Amniotic stem cell (primary cell): ENCODE measurements at regions not wholly inside any gene's neighbourhood (a gene's known extent, or its start where the extent isn't known, plus 50 kb on each side); places are given as distances from the start of the nearest gene placed in this dataset.
"Not testable (repeated sequence)": the region's sequence is repeated elsewhere in the genome, so short reads cannot be mapped to it uniquely, and the experiment has no call there.

Experiments
- DNase-seq: peaks from one replicate; lab custom pipeline; 2025; lab: John Stamatoyannopoulos, UW

DNA sequence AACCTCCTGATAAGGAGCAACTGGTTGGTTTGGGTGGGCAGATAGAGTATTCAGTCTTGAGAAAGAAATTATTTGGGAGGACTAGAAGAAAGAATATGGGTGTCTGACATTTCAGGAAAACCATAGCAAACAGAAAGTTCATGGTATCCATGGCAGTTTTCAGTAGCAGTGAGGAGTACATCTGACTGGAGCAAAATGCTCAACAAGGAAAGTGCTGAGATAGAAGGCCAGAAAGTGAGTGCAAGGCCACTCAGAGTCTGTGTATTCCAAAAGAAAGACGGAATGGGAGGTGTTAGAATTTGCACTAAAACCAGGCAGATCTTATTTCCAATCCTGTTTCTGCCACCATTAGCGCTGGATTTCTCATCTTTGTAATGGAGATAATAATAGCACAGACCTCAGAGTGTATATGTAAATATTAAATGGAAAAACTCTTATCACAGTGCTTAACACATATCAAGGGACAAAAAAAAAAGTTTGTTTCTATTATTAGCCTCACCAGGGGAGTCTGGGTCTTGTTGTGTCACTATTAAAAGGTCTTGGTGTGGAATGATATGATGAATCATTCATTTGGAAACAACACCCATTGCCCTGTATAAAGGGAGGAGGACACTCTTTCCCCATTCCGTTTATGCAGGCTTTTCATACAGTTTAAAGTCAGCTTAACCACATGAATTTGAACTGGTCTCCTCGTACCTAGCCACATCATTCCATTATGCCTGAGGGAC lies 349.8 kb downstream of the IPO8 start:
- DNase-seq = no peak

DNA sequence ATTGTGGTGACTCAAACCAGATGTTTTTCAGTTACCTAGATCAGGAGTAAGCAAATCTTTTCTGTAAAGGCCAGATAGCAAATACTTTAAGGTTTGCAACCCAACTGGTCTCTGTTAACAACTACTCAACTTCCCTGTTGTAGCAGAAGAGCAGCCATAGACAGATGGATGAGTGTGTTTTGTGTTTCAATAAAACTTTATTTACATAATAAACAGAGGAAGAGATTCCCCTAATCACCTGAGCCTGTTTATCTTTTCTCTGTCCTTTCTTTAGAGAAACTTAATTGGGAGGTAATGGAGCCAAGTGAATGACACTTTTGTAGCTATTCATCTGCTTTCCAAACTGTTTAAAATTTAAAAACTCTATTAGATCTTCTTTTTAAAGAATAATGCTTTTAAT lies 365.1 kb downstream of the IPO8 start:
- DNase-seq = no peak

DNA sequence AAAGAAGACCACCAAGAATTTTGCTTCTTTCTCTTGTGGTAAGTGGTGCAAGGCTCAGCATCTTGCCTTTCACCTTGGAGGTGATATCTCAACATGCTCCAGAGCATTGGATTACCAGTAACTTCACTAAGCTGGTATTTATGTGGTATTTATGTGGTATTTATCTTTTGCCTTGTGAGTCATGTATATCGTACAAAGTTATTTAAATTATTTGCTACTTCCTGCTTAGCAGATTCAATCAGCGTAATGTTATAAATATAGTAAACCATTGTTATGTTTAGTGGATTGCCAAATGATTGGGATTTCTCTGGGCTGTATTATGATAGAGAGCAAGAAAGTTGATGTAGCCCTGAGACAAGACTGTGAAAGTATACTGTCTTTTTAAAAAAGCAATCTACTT lies 366.4 kb downstream of the IPO8 start:
- no peak for DNase-seq

DNA sequence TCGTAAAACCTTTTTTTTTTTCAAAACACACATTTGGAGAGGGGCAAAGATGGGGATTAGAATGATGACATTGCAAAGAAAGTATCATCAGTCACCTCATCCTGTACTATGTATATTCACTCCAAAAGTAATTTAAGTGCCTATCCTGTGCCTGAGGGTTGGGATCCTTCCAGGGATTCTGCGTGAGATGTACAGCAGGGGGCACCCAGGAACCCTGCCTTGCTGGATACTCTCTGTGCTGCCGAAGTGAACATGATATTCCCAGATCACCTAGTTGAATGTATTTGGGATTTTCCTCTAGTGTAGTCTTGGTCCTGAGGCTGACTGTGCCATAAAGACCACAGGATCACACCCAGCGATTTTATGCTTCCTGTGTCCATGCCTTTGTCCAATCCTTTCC lies 372.7 kb downstream of the IPO8 start:
- DNase-seq = no peak

DNA sequence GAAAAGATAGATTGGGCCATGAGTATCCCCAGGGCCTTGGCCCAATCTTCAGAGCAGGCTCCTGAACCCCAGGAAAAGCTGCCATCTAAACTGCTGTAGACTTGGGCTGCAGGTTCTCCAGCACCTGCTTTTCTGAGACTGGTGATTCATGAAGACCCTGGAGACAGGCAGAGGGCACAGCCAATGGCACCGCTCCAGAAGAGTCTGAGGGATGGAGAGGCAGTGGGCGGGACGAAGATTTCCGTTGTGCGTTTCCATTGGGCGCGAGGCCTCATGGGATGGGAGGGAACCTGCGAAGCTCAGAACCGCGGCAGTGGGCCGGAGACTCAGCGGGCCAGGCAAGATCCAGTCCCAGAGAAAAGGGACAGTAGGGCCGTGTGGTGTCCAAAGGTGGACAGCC lies 375.1 kb downstream of the IPO8 start:
- no peak for DNase-seq

DNA sequence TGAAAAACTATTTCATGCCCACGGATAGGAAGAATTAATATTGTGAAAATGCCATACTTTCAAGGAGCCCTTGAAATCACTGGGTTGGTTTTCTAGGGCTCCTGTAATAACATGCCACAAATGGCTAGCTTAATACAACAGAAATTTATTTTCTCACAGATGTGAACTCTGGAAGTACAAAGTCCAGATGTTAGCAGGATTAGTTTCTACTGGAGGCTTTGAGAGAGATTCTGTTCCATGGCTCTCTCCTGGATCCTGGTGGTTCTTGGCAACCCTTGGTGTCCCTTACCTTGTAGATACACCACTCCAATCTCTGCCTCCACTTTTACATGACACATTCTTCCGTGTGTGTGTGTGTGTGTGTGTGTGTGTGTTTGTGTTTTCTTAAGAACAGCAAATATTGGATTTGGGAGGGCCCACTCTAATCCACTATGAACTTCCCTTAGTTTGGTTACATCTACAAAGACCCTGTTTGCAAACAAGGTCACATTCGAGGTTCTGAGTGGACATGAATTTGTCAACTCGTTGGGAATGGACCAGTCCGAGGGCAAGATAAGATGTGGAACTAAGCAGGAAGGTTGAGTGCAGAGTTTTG lies 381.1 kb downstream of the IPO8 start:
- DNase-seq = no peak

DNA sequence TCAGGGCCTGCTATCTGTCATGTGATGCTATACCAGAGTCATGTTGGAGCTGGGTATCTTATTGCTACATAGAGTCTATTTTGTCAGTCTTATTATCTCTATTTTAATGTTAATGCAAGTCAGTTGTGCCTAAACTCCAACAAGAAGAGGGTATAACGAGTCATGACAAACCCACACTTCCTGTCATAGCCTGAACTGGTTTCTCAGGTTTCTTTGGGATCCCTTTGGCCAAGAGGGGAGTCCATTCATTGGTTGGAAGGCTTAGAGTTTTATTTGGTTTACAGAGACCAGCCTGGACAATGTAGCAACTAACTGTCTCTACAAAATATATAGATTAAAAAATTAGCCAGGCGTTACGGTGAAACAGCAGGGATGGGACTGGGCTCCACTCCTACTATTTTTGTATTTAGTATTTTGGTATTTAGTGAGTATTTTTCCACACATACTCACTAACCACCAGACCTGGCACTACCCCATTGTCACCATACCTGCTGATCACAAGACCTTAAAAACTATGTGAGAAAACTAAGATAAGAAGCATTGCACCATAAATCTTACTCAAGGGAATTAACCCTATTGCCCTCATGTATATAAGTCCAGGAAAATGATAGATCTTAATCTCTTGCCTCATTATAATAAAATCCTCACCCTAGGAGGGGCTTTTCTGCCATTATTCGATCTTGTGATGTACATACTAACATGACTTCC lies 387.5 kb downstream of the IPO8 start:
- no peak for DNase-seq

DNA sequence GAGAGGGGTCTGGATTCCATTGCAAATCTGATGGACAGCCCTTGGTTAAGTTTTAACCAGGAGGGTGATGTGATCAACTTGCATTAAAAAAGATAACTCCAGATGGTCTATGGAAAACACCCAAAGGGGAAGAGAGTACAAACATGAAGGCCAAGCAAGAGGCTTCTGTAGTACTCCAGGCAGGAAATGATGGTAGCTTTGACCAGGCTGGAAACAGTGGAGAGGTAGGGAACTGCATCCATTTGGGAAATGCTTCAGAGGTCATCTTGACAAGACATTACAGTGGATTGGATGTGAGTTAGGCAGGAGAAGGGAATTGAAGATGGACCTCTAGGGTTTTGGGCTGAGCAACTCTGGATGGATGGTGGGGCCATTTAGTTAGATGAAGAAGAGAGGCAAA lies 391.1 kb downstream of the IPO8 start:
- no peak for DNase-seq

DNA sequence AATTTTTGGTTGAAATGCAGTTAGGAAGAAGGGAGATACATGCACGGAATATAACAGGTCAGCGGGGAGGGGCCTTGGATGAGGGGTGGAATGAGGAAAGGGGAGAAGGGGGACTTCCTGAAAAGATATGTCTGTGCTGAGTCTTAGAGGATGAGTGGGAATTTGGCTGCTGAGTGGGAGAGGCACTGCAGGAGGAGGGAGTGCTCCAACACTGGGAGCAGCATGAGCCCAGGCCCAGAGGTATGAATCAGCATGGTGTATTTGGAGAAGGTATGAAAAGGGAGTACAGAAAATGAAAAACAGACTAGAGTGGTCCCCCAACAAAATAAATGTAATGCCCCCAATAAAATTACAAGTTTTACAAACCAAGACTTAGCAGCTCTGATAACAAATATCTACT lies 394.4 kb downstream of the IPO8 start:
- no peak for DNase-seq

DNA sequence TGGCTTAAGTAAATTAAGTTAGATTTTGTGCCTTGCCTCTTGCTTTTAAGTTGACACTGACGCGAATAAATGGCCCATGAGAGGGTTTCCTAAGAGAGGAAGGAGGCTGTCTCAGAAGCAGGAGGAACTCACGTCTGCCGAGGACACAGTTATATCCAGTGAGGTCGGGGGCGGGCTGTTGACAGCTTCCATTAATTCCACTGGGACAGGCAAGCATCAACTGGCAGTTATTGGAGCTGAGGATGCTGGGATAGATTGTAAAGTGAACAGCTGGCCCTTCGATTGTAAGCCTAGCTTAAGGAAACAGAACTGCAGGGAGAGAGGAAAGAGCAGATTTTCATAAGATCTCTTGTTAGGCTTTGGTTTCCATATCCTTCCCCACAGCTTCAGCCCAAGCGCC lies 399.2 kb downstream of the IPO8 start:
- no peak for DNase-seq

DNA sequence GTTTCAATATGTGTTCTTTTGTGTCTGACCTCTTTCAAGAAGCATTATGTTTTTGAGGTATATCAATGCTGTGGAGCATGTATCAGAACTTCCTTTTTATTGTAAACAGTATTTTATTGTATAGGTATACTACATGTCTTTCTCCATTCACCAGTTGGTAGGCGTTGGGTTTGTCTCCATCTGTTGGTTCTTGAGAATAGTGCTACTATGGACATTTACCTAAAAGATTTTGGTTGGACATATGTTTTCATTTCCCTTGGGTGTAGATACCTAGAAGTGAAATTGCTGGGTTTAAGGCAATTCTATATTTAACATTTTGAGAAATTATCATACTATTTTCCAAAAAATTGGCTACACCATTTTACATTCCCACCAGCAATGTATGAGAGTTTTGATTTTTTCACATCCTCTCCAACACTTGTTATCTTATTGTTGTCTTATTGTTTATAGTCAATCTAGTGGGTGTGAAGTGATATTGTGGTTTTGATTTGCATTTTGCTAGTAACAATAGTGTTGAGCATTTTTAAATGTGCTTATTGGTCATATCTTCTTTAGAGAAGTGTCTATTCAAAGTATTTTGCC lies 409.2 kb downstream of the IPO8 start:
- peak; percentile 23 for DNase-seq

DNA sequence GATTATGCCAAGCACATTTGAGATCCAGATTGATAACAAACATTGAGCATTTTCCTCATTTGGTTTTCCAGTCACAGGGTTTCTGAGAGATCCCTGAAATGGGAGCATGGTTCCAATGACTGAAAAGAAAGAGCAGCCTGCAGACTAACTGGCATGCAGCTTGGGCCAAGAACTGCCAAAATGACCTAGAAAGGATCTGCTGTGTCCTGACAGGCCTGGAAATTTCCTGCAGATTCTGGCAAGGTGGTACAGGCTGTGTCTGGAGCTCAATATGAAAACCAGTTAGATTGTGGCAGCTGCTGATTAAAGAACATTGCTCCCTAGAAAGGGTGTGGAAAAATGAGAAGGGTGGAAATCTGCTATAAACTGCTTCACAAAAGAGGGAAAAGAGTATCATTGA lies 417.3 kb downstream of the IPO8 start:
- no peak for DNase-seq

DNA sequence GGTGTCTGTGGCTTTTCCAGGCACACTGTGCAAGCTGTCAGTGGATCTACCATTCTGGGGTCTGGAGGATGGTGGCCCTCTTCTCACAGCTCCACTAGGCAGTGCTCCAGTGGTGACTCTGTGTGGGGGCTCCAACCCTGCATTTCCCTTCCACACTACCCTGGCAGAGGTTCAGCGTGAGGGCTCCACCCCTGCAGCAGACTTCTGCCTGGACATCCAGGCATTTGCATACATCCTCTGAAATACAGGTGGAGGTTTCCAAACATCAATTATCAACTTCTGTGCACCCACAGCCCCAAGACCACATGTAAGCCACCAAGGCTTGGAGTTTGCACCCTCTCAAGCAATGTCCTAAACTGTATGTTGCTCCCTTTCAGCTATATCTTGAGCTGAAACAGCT lies 423.2 kb downstream of the IPO8 start:
- not testable (repeated sequence) for DNase-seq

DNA sequence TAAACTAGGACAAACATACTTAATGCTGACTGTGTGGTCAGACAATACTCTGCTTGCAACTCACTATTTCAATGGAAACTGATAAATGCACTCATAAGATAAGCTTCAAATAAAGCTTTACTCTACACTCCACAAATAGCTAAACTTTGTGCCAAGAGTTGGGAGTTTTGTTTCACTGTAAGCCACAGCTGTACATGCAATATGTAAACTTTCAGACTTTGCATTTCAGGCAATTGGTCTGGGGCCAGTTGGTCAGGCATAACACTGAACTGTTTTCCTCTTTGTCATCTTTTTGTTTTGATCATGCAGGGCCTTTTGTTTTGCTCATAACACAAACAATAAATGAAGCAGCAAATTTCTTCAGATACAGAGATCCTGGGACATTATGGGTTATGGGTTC lies 426.2 kb downstream of the IPO8 start:
- DNase-seq = no peak

DNA sequence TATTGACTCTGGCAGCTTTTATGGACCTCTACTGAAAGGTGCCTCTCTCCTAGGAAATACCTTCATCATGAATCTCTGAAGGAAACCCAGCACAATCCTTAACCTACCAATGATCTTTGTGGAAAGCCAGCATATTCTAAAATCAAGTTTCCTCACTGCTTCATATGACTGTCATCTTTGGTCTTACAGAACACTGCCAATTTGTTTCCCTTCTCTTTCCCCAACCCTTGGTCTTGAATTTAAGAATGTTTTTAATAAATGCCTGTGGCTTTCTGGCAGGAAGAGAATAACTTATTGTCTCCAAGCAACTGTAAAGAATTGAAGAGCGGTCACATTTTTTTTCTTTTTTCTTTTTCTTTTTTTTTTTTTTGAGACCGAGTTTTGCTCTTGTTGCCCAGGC lies 427.6 kb downstream of the IPO8 start:
- no peak for DNase-seq

DNA sequence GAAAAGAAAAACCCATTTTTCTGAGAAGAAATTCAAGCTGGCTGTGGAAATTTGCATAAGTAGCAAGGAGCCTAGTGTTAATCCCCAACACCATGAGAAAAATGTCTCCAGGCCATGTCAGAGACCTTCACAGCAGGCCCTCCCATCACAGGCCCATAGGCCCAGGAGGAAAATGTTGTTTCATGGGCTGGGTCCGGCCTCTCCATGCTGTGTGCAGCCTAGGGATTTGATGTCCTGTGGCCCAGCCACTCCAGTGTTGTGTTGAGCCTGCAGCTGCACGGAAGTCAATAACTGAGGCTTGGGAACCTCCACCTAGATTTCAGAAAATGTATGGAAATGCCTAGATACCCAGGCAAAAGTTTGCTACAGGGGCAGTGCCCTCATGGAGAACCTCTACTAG lies 432.2 kb downstream of the IPO8 start:
- DNase-seq = no peak

DNA sequence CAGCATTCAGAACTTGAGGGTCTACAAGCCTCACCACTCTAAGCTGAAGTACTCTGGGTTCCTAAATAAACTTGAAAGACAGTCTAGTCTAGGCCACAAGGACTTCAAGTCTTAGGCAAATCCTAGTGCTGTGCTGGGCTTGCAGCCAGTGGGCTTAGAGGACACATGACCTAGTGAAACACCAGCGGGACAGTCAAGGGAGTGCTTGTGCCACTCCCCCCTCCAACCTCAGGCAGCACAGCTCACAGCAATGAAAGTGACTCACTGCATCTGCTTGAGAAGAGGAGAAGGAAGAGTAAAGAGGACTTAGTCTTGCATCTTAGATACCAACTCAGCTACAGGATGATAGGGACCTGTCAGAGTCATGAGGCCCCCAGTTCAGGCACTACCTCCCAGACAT lies 438.1 kb downstream of the IPO8 start:
- DNase-seq = no peak

DNA sequence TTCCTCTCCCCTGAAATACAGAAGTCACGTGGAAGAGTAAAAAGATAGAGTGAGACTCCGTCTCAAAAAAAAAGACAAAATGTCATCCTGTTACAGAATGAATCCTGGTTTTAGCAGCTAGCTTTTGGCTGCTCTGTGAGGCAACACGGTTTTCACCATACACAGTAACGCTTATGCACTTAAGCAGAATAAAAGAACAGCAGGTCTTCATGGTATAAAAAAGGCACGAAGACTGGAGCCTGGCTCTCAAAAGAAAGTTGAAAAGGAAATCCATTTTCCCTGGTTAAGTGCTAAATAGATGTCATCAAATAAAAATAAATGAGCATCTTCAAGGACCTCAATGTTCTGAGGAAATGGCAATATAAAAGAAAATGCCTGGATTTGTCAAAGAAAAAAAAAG lies 444.1 kb downstream of the IPO8 start:
- no peak for DNase-seq

DNA sequence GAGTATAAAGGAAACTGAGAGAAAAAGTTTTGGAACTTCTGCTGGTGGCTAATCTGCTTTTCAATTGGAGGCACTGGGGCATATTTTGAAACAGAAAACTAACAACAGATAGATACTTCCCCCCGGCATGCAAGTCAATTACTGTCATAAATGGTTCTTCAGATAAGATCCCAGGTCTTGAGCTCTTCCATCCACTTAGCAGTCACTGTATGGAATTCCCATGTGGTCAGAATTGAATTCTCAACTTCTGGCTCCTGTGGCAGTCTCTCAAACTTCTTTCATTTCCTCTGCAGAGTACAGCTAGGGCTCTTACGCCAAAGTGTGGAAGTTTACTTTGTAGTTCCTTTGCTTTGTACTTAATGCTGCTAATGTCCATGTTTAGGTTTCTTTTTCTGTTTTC lies 452.2 kb downstream of the IPO8 start:
- no peak for DNase-seq

DNA sequence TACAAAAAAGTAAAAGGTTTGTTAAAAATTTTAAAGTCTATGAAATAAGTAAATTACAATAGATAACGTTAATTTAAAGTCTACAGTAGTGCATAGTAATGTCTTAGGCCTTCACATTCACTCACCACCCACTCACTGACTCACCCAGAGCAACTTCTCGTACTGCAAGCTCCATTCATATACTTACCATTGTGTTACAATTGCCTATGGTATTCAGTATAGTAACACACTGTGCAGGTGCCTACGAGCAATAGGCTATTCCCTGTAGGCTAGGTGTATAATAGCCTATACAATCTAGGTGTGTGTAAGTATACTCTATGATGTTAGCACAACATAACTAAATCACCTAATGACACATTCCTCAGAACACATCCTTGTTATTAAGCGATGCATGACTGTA lies 435.3 kb upstream of the TMTC1 start:
- no peak for DNase-seq

DNA sequence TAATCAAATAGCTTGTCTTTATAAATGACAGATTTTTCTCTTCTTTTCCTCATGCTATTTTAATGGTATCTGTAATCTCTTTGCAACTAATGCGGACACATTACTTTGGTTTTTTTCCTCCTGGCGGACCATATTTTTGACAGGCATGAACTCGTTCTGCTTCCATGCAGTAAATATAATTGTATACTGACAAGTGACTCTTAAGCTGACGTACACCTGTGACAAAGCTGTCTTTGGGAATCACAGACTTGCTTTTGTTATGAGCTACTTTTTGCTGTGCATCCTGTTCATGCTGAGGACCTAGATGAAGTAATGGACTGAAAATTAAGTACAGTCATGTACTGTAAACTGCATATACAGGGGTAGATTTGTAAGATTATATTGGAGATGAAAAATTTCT lies 434.3 kb upstream of the TMTC1 start:
- no peak for DNase-seq

DNA sequence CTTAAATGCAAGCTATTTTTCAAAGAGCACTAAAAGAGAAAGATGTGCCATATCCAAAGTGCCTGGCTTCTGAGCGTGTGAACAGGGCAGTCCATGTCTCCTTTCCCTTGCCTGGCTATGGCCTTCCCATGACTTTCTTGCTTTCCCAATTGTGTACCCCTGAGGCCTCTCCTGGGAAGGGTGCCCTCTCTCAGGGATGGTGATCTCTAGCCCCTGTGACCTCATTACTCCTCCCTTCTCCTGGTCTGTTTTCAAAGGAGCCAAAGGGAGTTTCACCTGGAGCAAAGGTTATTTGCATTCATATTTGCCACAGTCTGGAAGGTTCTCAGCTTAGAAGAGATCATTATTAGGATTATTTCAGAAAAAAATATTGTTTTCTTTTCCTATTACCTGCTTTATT lies 429.4 kb upstream of the TMTC1 start:
- no peak for DNase-seq

DNA sequence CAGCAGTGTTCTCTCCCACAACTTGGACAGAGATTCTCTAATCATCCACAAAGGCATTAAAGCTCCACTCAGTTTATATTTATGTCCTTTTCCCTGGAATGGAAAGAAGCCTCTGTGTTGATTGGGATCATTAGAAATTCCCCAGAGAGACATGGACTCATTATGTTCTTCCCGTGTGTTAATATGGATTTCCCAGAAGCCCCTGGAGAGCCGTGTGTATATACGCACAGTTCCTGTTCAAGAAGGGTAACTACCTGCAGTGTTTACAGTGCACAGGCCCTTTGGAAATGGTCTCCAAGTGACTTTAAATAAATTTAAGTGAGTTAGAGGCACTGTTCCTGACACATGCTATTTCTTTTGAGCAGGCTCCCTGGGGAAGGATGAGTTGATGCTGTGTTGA lies 428.0 kb upstream of the TMTC1 start:
- no peak for DNase-seq
